PC-9 (cell line): ENCODE measurements at regions not wholly inside any gene's neighbourhood (a gene's known extent, or its start where the extent isn't known, plus 50 kb on each side); places are given as distances from the start of the nearest gene placed in this dataset.

Experiments
- CTCF ChIP-seq: fragments of 200-600 bp; sonication (generic); conservative IDR thresholded peaks from 2 replicates; pipeline ENCODE4 v1.6.1; 2017; ENCODE audit warnings: mixed run types, antibody characterized with exemption, mild to moderate bottlenecking, moderate library complexity
- EZH2 ChIP-seq: fragments of 200-600 bp; sonication (generic); IDR thresholded peaks from 2 replicates; pipeline ENCODE4 v1.8.0; 2017; ENCODE audit warnings: antibody characterized with exemption, low read depth

DNA sequence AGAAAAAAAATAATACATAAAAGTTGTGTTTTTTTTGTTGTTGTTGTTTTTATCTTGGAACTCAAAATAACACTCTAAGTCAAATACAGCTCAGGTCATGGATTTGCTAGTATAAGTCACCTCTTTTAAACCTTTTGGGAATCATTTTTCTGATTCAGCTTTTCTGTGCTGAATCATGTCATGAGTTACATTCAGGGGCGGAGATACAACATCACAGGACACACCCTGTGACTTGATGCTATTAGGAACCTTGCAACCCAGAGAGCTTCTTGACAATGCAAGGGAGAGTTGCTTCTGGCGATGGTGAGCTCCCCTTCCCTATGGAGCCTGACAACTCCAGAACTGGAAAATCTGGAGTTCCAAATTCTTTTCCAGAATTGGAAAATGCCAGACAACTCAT, 358.3 kb upstream of the C16orf82 start:
- TF ChIP-seq CTCF: no peak
- TF ChIP-seq EZH2: no peak
